ENCODE measurements at regions not wholly inside any gene's neighbourhood (a gene's known extent, or its start where the extent isn't known, plus 50 kb on each side); places are given as distances from the start of the nearest gene placed in this dataset.

GRCh38 chr5:3741374-3741770, 145.7 kb downstream of the IRX1 start:
- Histone ChIP-seq H4K20me1 (no peaks in the 10 kb centered on the region), H3K4me1 (peaks cover 0 to 6% (median 0%) of the 10 kb centered on the region in 10 experiments; a peak in 5 of 20 replicates), H3K27me3 (no peaks in the 10 kb centered on the region), H3K4me2 (no peak overlapping the region), H3K27ac (no peak overlapping the region), H3K4me3 (no peak overlapping the region), H3K9ac (no peak overlapping the region), H3K9me3 (replicated peaks in 1 of 11) (peaks cover 5 to 12% (median 8%) of the 10 kb centered on the region in 11 experiments; a peak in 17 of 22 replicates), H3K36me3 (no peaks in the 10 kb centered on the region)
- no peak for TF ChIP-seq Cebpa-rat (IDR thresholded peaks at IDR 0.05)

- Histone ChIP-seq H3K4me3 (no peak overlapping the region), H3K4me1 (peaks cover 0 to 6% (median 0%) of the 10 kb centered on the region in 10 experiments; a peak in 5 of 20 replicates), H3K9ac (no peak overlapping the region), H3K4me2 (peak overlapping the region in 1 of 11 experiments; percentile 5; a peak in 1 of 22 replicates), H3K36me3 (0 out of 22 replicates have a peak, but pooled peaks cover 0 to 4% (median 0%) of the 10 kb centered on the region in 11 experiments), H3K27me3 (no peaks in the 10 kb centered on the region), H3K9me3 (replicated peaks in 1 of 11) (peaks cover 19 to 26% (median 21%) of the 10 kb centered on the region in 11 experiments), H4K20me1 (no peaks in the 10 kb centered on the region), H3K27ac (no peak overlapping the region)
- TF ChIP-seq Cebpa-rat (IDR thresholded peaks at IDR 0.05), result no peak
These were observed 147.1 kb downstream of the IRX1 start for GRCh38 chr5:3742750-3743149.

GRCh38 chr5:3751846-3752245, 156.2 kb downstream of the IRX1 start:
- TF ChIP-seq Cebpa-rat (IDR thresholded peaks at IDR 0.05), result no peak
- peaks cover 19 to 33% (median 28%) of the 10 kb centered on the region in 11 experiments for H3K9me3 ChIP-seq (replicated peaks in 1 of 11)
- H3K4me3 ChIP-seq, result no peak overlapping the region
- H3K27me3 ChIP-seq, result no peaks in the 10 kb centered on the region
- H3K4me1 ChIP-seq, result peaks cover 0 to 8% (median 0%) of the 10 kb centered on the region in 10 experiments; a peak in 4 of 20 replicates
- H4K20me1 ChIP-seq, result no peaks in the 10 kb centered on the region
- H3K36me3 ChIP-seq, result 0 out of 22 replicates have a peak, but pooled peaks cover 0 to 4% (median 0%) of the 10 kb centered on the region in 11 experiments
- no peak overlapping the region; a peak in 1 of 22 replicates for H3K27ac ChIP-seq
- no peak overlapping the region for H3K9ac ChIP-seq
- H3K4me2 ChIP-seq, result no peak overlapping the region

GRCh38 chr5:3778000-3778550, 182.4 kb downstream of the IRX1 start:
- H4K20me1 ChIP-seq, result no peaks in the 10 kb centered on the region
- H3K9ac ChIP-seq, result no peak overlapping the region
- no peaks in the 10 kb centered on the region for H3K36me3 ChIP-seq
- H3K4me1 ChIP-seq, result peaks cover 0 to 16% (median 13%) of the 10 kb centered on the region in 10 experiments; a peak in 18 of 20 replicates
- H3K9me3 ChIP-seq (replicated peaks in 1 of 11), result peaks cover 0 to 21% (median 3%) of the 10 kb centered on the region in 11 experiments; a peak in 8 of 22 replicates
- H3K4me3 ChIP-seq, result no peak overlapping the region
- no peaks in the 10 kb centered on the region for H3K27me3 ChIP-seq
- peak; percentile 19 to 94 (median 85); a peak in 19 of 22 replicates for TF ChIP-seq Cebpa-rat (IDR thresholded peaks at IDR 0.05)
- H3K4me2 ChIP-seq, result peak overlapping the region; percentile 24 to 70 (median 58)
- H3K27ac ChIP-seq, result peak overlapping the region in 5 of 11 experiments; percentile 4 to 55 (median 27); a peak in 5 of 22 replicates

- H4K20me1 ChIP-seq, result no peaks in the 10 kb centered on the region
- no peak overlapping the region for H3K9ac ChIP-seq
- H3K4me2 ChIP-seq, result peak overlapping the region in 9 of 11 experiments; percentile 29 to 70 (median 59); a peak in 14 of 22 replicates
- H3K27ac ChIP-seq, result peak overlapping the region in 6 of 11 experiments; percentile 4 to 55 (median 26); a peak in 4 of 22 replicates
- no peaks in the 10 kb centered on the region for H3K27me3 ChIP-seq
- no peak for TF ChIP-seq Cebpa-rat (IDR thresholded peaks at IDR 0.05)
- H3K36me3 ChIP-seq, result no peaks in the 10 kb centered on the region
- H3K4me1 ChIP-seq, result peaks cover 0 to 16% (median 13%) of the 10 kb centered on the region in 10 experiments; a peak in 18 of 20 replicates
- no peak overlapping the region for H3K4me3 ChIP-seq
- H3K9me3 ChIP-seq (replicated peaks in 1 of 11), result peaks cover 0 to 21% (median 3%) of the 10 kb centered on the region in 11 experiments; a peak in 8 of 22 replicates
These were observed 183.3 kb downstream of the IRX1 start for GRCh38 chr5:3778945-3779344.

- no peaks in the 10 kb centered on the region for H4K20me1 ChIP-seq
- TF ChIP-seq Cebpa-rat (IDR thresholded peaks at IDR 0.05), result no peak
- H3K9me3 ChIP-seq (replicated peaks in 1 of 11), result peaks cover 0 to 12% (median under 1%) of the 10 kb centered on the region in 11 experiments; a peak in 5 of 22 replicates
- peaks cover 0 to 16% (median 13%) of the 10 kb centered on the region in 10 experiments; a peak in 18 of 20 replicates for H3K4me1 ChIP-seq
- H3K27ac ChIP-seq, result no peak overlapping the region
- no peaks in the 10 kb centered on the region for H3K27me3 ChIP-seq
- no peak overlapping the region for H3K4me3 ChIP-seq
- H3K36me3 ChIP-seq, result no peaks in the 10 kb centered on the region
- H3K4me2 ChIP-seq, result no peak overlapping the region
- no peak overlapping the region for H3K9ac ChIP-seq
These were observed 184.6 kb downstream of the IRX1 start for GRCh38 chr5:3780278-3780677.

- peaks cover 0 to 16% (median 13%) of the 10 kb centered on the region in 10 experiments; a peak in 18 of 20 replicates for H3K4me1 ChIP-seq
- H3K4me3 ChIP-seq, result no peak overlapping the region
- no peak overlapping the region for H3K27ac ChIP-seq
- no peak for TF ChIP-seq Cebpa-rat (IDR thresholded peaks at IDR 0.05)
- peaks cover 0 to 12% (median 0%) of the 10 kb centered on the region in 11 experiments; a peak in 5 of 22 replicates for H3K9me3 ChIP-seq (replicated peaks in 1 of 11)
- no peaks in the 10 kb centered on the region for H4K20me1 ChIP-seq
- no peak overlapping the region for H3K9ac ChIP-seq
- no peak overlapping the region for H3K4me2 ChIP-seq
- H3K36me3 ChIP-seq, result no peaks in the 10 kb centered on the region
- H3K27me3 ChIP-seq, result no peaks in the 10 kb centered on the region
These were observed 185.3 kb downstream of the IRX1 start for GRCh38 chr5:3780907-3781306.

GRCh38 chr5:3784854-3785253, 189.2 kb downstream of the IRX1 start:
- H3K27me3 ChIP-seq, result no peaks in the 10 kb centered on the region
- peaks cover 0 to 6% (median 0%) of the 10 kb centered on the region in 11 experiments; a peak in 2 of 22 replicates for H3K9me3 ChIP-seq (replicated peaks in 1 of 11)
- no peak overlapping the region for H3K4me2 ChIP-seq
- no peak overlapping the region for H3K4me3 ChIP-seq
- H4K20me1 ChIP-seq, result no peaks in the 10 kb centered on the region
- no peak overlapping the region for H3K27ac ChIP-seq
- H3K36me3 ChIP-seq, result no peaks in the 10 kb centered on the region
- no peaks in the 10 kb centered on the region for H3K4me1 ChIP-seq
- TF ChIP-seq Cebpa-rat (IDR thresholded peaks at IDR 0.05), result no peak
- H3K9ac ChIP-seq, result no peak overlapping the region

- Histone ChIP-seq H3K4me2 (no peak overlapping the region), H3K4me3 (no peak overlapping the region), H3K36me3 (no peaks in the 10 kb centered on the region), H3K4me1 (no peaks in the 10 kb centered on the region), H4K20me1 (no peaks in the 10 kb centered on the region), H3K9ac (no peak overlapping the region), H3K27me3 (no peaks in the 10 kb centered on the region), H3K27ac (no peak overlapping the region), H3K9me3 (replicated peaks in 1 of 11) (peaks cover 0 to under 1% (median 0%) of the 10 kb centered on the region in 11 experiments; a peak in 1 of 22 replicates)
- TF ChIP-seq Cebpa-rat (IDR thresholded peaks at IDR 0.05), result no peak
These were observed 190.5 kb downstream of the IRX1 start for GRCh38 chr5:3786165-3786564.

Data from BLaER1 treated with 17β-estradiol and CSF1 and Interleukin-3, amounts not matched to agents 10 nM and 100 nM (cell line).